Uterus (tissue), 2 donors: ENCODE measurements at regions not wholly inside any gene's neighbourhood (a gene's known extent, or its start where the extent isn't known, plus 50 kb on each side); places are given as distances from the start of the nearest gene placed in this dataset.

Source experiments
- CTCF ChIP-seq, 4 experiments: fragments of 200-600 bp in 2 of 4; fragments of 450-650 bp in 2 of 4; sonication (generic) in 2 of 4; IDR thresholded peaks; one replicate each; pipeline ENCODE4 v1.5.1; 2016 to 2019; ENCODE audit warnings: antibody characterized with exemption in 4 of 4, mild to moderate bottlenecking in 2 of 4, moderate library complexity in 1 of 4
- POLR2A ChIP-seq, 2 donors: fragments of 450-650 bp; IDR thresholded peaks; one replicate each; pipeline ENCODE4 v1.6.1; 2016; ENCODE audit warnings: antibody characterized with exemption in 2 of 2, mild to moderate bottlenecking in 1 of 2, moderate library complexity in 1 of 2

- TF ChIP-seq CTCF (IDR thresholded peaks at IDR 0.05) (no peak), POLR2A (IDR thresholded peaks at IDR 0.05) (no peak)
Measured at GRCh38 chr7:15128716-15129115, 226.2 kb upstream of the DGKB start.
